Gastrocnemius medialis (tissue), 4 donors: ENCODE measurements at regions not wholly inside any gene's neighbourhood (a gene's known extent, or its start where the extent isn't known, plus 50 kb on each side); places are given as distances from the start of the nearest gene placed in this dataset.

Source experiments
- ATAC-seq, 2 donors: fragments of 150-250 bp; one replicate each; pipeline ENCODE4 v1.9.1; 2016
- DNase-seq, 2 donors: peaks; one replicate each; pipeline ENCODE4 v3.0.0-alpha.2; 2019
- H3K27ac ChIP-seq, 4 donors: fragments of 200-600 bp; sonication (generic); 1 replicate in 1 of 4; 2 replicates in 3 of 4; pipeline ENCODE4 v1.5.1; 2016 to 2018; ENCODE audit warnings: mild to moderate bottlenecking in 2 of 4, moderate library complexity in 1 of 4
- H3K27me3 ChIP-seq, 3 donors: fragments of 200-600 bp; sonication (generic) in 2 of 3; 1 replicate in 1 of 3; 2 replicates in 2 of 3; pipeline versions ENCODE4 v1.5.1 to v1.6.0; 2016 to 2019; ENCODE audit warnings: mild to moderate bottlenecking in 1 of 3, moderate library complexity in 1 of 3
- H3K36me3 ChIP-seq, 2 donors: fragments of 200-600 bp; sonication (generic) in 1 of 2; one replicate each; pipeline ENCODE4 v1.5.1; 2017 to 2018
- H3K4me1 ChIP-seq, 2 donors: fragments of 200-600 bp; sonication (generic) in 1 of 2; one replicate each; pipeline ENCODE4 v1.5.1; 2016 to 2017; ENCODE audit warnings: mild to moderate bottlenecking in 2 of 2
- H3K4me3 ChIP-seq, 4 donors: fragments of 200-600 bp; sonication (generic) in 3 of 4; 1 replicate in 1 of 4; 2 replicates in 3 of 4; pipeline ENCODE4 v1.5.1; 2016 to 2019; ENCODE audit warnings: mild to moderate bottlenecking in 2 of 4
- H3K9me3 ChIP-seq, 3 donors: fragments of 200-600 bp; sonication (generic) in 2 of 3; 1 replicate in 1 of 3; 2 replicates in 2 of 3; pipeline ENCODE4 v1.5.1; 2016 to 2019
- CTCF ChIP-seq, 5 experiments: fragments of 450-650 bp in 3 of 5; fragments of 200-600 bp in 2 of 5; sonication (generic) in 2 of 5; IDR thresholded peaks in 4 of 5; conservative IDR thresholded peaks in 1 of 5; 1 replicate in 4 of 5; 2 replicates in 1 of 5; pipeline ENCODE4 v1.5.1; 2016 to 2019; ENCODE audit warnings: antibody characterized with exemption in 5 of 5, mild to moderate bottlenecking in 3 of 5, moderate library complexity in 3 of 5
- POLR2A ChIP-seq, 2 donors: fragments of 450-650 bp; IDR thresholded peaks; one replicate each; pipeline ENCODE4 v1.6.1; 2017; ENCODE audit warnings: antibody characterized with exemption in 2 of 2, mild to moderate bottlenecking in 2 of 2, moderate library complexity in 2 of 2
- in situ Hi-C, 4 donors: fragments of 200-750 bp; cut with MboI; loops; one replicate each; pipeline versions ENCODE4 v1.15.0 to v1.8.0; 2017; ENCODE audit warnings: low sequenced_read_pairs in 4 of 4
- intact Hi-C: fragments of 100-400 bp; cut with DNase I; formaldehyde crosslinking; loops from one replicate; pipeline ENCODE4 v1.15.1; 2023; ENCODE audit warnings: low total_unique reads

GRCh38 chr2:174692256-174692919 is 71.9 kb downstream of the CHRNA1 start:
- intact Hi-C loops, result no loop called here
- in situ Hi-C loops, result loop anchor here in 3 of 4 donors (10.0 to 25.0 kb wide), 2 partner anchors 228 to 230 kb away; no protein-coding TSS in a partner anchor
- ATAC-seq (no peak), DNase-seq (no peak)
- no peaks in the 10 kb centered on the region for H3K27me3 ChIP-seq
- H3K27ac ChIP-seq, result no peak overlapping the region
- no peaks in the 10 kb centered on the region for H3K36me3 ChIP-seq
- H3K4me3 ChIP-seq, result no peak overlapping the region
- H3K9me3 ChIP-seq, result no peaks in the 10 kb centered on the region
- no peaks in the 10 kb centered on the region for H3K4me1 ChIP-seq
- TF ChIP-seq POLR2A (IDR thresholded peaks at IDR 0.05) (no peak), CTCF (IDR thresholded peaks at IDR 0.05 in 4 of 5, conservative IDR thresholded peaks at IDR 0.05 in 1 of 5) (no peak)

GRCh38 chr2:174691201-174691779 is 73.0 kb downstream of the CHRNA1 start:
- H3K4me1 ChIP-seq, result no peaks in the 10 kb centered on the region
- intact Hi-C loops, result no loop called here
- H3K4me3 ChIP-seq, result no peak overlapping the region
- H3K27me3 ChIP-seq, result no peaks in the 10 kb centered on the region
- no peaks in the 10 kb centered on the region for H3K36me3 ChIP-seq
- H3K27ac ChIP-seq, result no peak overlapping the region
- H3K9me3 ChIP-seq, result no peaks in the 10 kb centered on the region
- in situ Hi-C loops, result loop anchor here in 3 of 4 donors (10.0 to 25.0 kb wide), 2 partner anchors 226 to 229 kb away; no protein-coding TSS in a partner anchor
- no peak for ATAC-seq
- TF ChIP-seq CTCF (IDR thresholded peaks at IDR 0.05 in 4 of 5, conservative IDR thresholded peaks at IDR 0.05 in 1 of 5), result no peak
- TF ChIP-seq POLR2A (IDR thresholded peaks at IDR 0.05), result no peak
- no peak for DNase-seq

DNA sequence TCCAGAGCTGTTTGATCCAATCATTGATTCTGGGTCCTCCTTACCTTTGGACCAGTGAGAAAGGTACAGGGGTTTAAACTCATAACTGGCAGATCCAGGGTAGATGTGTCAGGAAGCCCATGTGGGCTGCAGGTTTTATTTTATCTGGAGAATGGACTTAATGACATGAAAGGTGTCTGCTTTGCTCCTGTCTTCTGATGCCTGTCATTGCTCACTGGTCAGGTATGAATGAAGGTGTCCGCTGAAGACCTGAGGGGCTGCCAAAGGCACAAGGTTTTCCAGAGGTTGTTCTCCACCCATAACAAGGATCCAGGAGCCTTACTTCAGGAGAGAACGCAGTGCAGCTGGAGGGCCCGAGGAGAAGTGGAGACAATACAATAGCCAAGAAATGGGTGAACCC is 74.2 kb downstream of the CHRNA1 start:
- Histone ChIP-seq H3K36me3 (no peaks in the 10 kb centered on the region), H3K27ac (no peak overlapping the region), H3K4me3 (no peak overlapping the region), H3K9me3 (no peaks in the 10 kb centered on the region), H3K27me3 (no peaks in the 10 kb centered on the region), H3K4me1 (no peaks in the 10 kb centered on the region)
- intact Hi-C loops (no loop called here), in situ Hi-C loops (loop anchor here in 3 of 4 donors (10.0 to 25.0 kb wide), 2 partner anchors 225 to 228 kb away; no protein-coding TSS in a partner anchor)
- no peak for ATAC-seq
- no peak for DNase-seq
- TF ChIP-seq CTCF (IDR thresholded peaks at IDR 0.05 in 4 of 5, conservative IDR thresholded peaks at IDR 0.05 in 1 of 5) (no peak), POLR2A (IDR thresholded peaks at IDR 0.05) (no peak)

DNA sequence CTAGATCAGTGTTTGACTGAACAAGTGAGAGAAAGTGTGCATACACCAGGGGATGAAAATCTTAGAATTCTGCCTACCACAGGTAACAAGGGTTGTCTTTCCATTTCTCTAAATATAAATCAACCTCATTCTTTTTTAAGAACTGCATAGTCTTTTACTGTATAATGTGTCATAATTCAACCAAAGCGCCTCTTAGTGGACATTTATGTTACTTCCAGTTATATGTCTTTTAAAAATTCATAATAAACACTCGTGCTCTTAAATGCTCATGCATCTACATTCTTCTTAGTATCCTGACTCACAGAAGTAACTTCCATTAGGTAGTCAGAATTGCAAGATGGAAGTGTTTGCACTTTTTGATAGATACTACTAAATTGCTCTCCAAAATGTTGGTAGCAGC is 76.2 kb downstream of the CHRNA1 start:
- Histone ChIP-seq H3K4me3 (no peak overlapping the region), H3K9me3 (no peaks in the 10 kb centered on the region), H3K4me1 (no peaks in the 10 kb centered on the region), H3K27me3 (peaks cover 0 to 8% (median 0%) of the 10 kb centered on the region in 3 donors), H3K27ac (no peak overlapping the region), H3K36me3 (no peaks in the 10 kb centered on the region)
- in situ Hi-C loops, result loop anchor here in 2 of 4 donors (5.0 to 25.0 kb wide), 2 partner anchors 226 kb away; no protein-coding TSS in a partner anchor
- intact Hi-C loops, result loop anchor here (5.0 to 10.0 kb wide), 2 partner anchors 83 to 226 kb away; no protein-coding TSS in a partner anchor
- TF ChIP-seq POLR2A (IDR thresholded peaks at IDR 0.05) (no peak), CTCF (IDR thresholded peaks at IDR 0.05 in 4 of 5, conservative IDR thresholded peaks at IDR 0.05 in 1 of 5) (peak in 3 of 5 experiments; percentile 9 to 28 (median 17))
- no peak for ATAC-seq
- no peak for DNase-seq
